ENCODE measurements at regions not wholly inside any gene's neighbourhood (a gene's known extent, or its start where the extent isn't known, plus 50 kb on each side); places are given as distances from the start of the nearest gene placed in this dataset.

DNA sequence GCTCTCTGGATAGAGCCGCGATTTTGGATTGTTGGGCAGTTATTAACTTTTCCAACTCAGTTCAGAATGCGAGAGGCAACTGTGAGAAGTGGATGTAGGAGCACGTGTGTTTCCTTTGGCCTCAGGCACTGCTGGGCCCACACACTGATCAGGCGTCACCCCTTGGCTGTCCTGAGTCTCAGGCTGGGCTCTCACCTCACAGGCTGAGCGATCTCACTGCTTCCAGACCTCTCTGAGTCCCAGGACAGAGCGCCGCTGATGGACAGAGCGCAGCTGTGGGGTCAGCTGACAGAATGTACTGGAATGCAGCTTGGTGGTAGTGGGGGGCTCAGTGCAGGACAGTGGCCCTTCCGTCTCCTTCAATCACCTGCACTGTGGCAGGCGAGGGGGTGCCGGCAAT, 516.2 kb downstream of the TBC1D22A start:
- TF ChIP-seq, protein P1, sequence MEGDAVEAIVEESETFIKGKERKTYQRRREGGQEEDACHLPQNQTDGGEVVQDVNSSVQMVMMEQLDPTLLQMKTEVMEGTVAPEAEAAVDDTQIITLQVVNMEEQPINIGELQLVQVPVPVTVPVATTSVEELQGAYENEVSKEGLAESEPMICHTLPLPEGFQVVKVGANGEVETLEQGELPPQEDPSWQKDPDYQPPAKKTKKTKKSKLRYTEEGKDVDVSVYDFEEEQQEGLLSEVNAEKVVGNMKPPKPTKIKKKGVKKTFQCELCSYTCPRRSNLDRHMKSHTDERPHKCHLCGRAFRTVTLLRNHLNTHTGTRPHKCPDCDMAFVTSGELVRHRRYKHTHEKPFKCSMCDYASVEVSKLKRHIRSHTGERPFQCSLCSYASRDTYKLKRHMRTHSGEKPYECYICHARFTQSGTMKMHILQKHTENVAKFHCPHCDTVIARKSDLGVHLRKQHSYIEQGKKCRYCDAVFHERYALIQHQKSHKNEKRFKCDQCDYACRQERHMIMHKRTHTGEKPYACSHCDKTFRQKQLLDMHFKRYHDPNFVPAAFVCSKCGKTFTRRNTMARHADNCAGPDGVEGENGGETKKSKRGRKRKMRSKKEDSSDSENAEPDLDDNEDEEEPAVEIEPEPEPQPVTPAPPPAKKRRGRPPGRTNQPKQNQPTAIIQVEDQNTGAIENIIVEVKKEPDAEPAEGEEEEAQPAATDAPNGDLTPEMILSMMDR (IDR thresholded peaks at IDR 0.05; ENCODE audit: extremely low read depth, missing control alignments), result no peak

DNA sequence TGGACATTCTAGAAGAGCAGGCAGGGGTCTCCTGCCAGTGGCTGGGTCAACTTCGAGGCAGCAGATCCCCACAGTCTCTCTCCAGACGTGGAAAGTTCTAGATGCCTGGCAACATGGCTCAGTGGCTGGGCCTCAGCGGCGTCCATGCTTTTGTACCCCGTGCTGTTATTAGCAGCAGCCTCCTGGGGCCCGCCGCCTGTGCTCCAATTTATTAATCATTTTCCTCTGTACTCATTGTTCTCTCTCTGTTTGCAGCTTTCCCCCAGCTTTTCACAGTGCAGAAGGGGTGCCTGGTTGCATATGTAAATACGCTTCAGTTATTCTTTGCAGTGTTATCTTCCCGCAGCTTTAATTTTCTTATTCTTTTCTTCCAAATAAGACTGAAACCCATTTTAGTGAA, 515.1 kb downstream of the TBC1D22A start:
- no peak for DNase-seq (ENCODE audit: low spot score)
- TF ChIP-seq, protein P1 (IDR thresholded peaks at IDR 0.05; ENCODE audit: extremely low read depth, missing control alignments), result no peak

More for the DNA sequence above, 516.2 kb downstream of the TBC1D22A start:
- no peak for DNase-seq (ENCODE audit: low spot score)

- TF ChIP-seq, protein P1 (IDR thresholded peaks at IDR 0.05; ENCODE audit: extremely low read depth, missing control alignments), result no peak
- no peak for DNase-seq (ENCODE audit: low spot score)
These were observed 514.5 kb downstream of the TBC1D22A start for GRCh38 chr22:47276991-47277390.

DNA sequence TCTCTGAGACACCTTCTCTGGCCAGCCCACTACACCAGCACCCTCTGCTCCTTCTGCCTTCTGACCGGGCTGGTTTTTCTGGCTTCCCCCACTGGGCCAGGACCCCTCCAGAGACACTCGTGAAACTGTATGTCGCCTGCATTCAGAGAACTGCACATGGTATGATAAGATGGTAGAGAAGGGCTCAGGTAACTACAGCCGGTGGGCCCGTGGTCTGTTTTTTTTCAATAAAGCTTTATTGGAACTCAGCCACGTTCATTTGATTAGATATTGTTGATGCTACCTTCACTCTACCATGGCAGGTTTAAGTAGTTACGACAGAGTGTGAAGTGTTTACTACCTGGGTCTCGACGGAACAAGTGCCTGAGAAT, 514.0 kb downstream of the TBC1D22A start:
- DNase-seq (ENCODE audit: low spot score), result no peak
- TF ChIP-seq, protein P1 (IDR thresholded peaks at IDR 0.05; ENCODE audit: extremely low read depth, missing control alignments), result no peak

DNA sequence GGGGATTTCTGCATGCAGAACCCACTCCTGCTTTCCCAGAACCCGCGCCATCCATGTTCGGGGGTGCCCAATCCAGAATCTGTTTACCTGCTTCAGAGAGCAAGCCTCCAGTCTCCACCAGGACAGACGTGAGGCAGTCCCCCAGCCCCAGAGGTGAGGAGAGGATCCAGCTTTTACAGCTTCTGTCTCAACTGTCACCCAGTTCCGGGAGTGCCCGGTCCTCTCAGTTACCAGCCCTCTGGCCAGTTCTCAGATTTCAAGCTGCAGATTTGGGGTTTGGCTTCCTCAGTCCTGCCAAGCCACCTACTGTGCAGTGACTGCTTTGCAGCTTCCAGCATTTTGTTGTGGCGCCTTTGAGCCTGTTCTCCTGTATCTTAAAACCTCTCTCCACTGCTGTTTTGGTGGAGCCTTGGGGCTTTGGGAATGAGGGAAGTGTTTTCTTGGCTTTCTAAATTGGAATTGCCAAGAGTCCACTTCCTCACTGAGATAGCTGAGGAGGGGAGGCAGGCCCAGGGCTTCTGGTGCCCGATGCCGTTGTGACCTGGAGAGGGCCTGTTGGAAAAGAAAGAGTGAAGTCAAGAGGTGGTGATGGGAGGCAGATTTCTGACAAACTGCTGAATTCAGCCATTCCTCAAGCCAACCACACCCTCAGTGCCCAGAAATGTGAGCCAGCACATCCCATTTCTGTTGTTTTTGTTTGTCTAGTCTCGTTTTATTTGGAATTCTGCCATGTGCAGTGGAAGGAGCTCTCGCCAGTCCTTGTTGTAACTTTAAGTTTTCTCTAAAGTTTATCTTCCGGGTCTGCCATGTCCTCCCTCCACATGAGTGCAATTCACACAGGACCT, 513.4 kb downstream of the TBC1D22A start:
- DNase-seq (ENCODE audit: low spot score), result no peak
- TF ChIP-seq, protein P1 (IDR thresholded peaks at IDR 0.05; ENCODE audit: extremely low read depth, missing control alignments), result no peak

- no peak for DNase-seq (ENCODE audit: low spot score)
- TF ChIP-seq, protein P1 (IDR thresholded peaks at IDR 0.05; ENCODE audit: extremely low read depth, missing control alignments), result no peak
These were observed 511.7 kb downstream of the TBC1D22A start for GRCh38 chr22:47274196-47274595.

GRCh38 chr22:47270463-47271135, 508.1 kb downstream of the TBC1D22A start:
- DNase-seq (ENCODE audit: low spot score), result no peak
- TF ChIP-seq, protein P1 (IDR thresholded peaks at IDR 0.05; ENCODE audit: extremely low read depth, missing control alignments), result no peak

Data from GM20000 (cell line).